ENCODE measurements at regions not wholly inside any gene's neighbourhood (a gene's known extent, or its start where the extent isn't known, plus 50 kb on each side); places are given as distances from the start of the nearest gene placed in this dataset.

DNA sequence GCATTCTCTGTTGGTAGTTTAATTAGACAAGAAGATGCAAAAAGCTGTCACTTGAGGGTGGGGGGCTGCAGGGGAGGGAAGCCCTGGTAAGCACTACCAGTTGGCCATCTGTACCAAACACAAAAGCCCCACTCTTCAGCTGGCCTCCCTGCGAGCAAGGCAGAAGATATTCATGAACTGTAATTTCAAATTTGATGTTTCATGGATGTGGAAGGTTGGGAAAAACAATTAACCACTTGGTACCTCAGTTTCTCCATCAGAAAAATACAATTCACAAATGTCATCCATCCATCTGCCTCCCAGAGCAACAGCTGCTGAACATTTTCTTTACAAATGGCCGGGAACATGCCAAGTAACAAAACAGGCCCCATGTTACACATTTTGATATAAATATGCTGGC, 265.3 kb downstream of the HNRNPD start:
- TF ChIP-seq, protein P1, sequence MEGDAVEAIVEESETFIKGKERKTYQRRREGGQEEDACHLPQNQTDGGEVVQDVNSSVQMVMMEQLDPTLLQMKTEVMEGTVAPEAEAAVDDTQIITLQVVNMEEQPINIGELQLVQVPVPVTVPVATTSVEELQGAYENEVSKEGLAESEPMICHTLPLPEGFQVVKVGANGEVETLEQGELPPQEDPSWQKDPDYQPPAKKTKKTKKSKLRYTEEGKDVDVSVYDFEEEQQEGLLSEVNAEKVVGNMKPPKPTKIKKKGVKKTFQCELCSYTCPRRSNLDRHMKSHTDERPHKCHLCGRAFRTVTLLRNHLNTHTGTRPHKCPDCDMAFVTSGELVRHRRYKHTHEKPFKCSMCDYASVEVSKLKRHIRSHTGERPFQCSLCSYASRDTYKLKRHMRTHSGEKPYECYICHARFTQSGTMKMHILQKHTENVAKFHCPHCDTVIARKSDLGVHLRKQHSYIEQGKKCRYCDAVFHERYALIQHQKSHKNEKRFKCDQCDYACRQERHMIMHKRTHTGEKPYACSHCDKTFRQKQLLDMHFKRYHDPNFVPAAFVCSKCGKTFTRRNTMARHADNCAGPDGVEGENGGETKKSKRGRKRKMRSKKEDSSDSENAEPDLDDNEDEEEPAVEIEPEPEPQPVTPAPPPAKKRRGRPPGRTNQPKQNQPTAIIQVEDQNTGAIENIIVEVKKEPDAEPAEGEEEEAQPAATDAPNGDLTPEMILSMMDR (IDR thresholded peaks at IDR 0.05; ENCODE audit: unreplicated experiment), result no peak
- no peak for DNase-seq (ENCODE audit: unreplicated experiment)
- Mint-ChIP-seq H3K9me3 (ENCODE audit: unreplicated experiment) (no peaks in the 10 kb centered on the region), H3K27me3 (ENCODE audit: insufficient read depth, unreplicated experiment) (no peaks in the 10 kb centered on the region), H3K4me1 (ENCODE audit: insufficient read depth, unreplicated experiment) (no peaks in the 10 kb centered on the region), H3K27ac (ENCODE audit: low read depth, unreplicated experiment) (no peak overlapping the region), H3K36me3 (ENCODE audit: insufficient read depth, unreplicated experiment) (no peaks in the 10 kb centered on the region), H3K4me3 (ENCODE audit: unreplicated experiment) (no peak overlapping the region)
- intact Hi-C loops (cut with micrococcal nuclease), result no loop called here
- no TSS peak for BruUV-seq (replicated peaks)
- CTCF ChIA-PET, result no interaction called here
- POLR2A ChIA-PET, result no interaction called here

DNA sequence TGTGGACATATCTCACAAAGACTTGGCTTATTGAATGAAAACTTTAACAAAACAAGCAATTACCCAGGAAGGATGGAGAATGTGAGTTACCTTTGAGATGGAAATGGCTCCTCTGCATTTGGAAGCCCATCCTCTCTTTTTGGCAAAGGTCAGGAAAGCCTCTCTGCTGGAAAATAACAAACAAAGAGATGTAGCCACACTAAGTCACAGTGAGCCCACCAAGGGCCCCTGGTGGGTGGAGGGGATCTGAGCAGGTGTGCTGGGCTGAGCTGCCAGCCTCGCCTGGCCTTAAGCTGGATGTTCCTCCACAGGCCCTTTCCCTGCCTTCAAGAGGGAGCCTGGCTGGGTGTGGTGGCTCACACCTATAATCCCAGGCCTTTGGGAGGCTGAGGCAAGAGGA, 269.2 kb downstream of the HNRNPD start:
- H3K9me3 Mint-ChIP-seq (ENCODE audit: unreplicated experiment), result no peaks in the 10 kb centered on the region
- H3K27ac Mint-ChIP-seq (ENCODE audit: low read depth, unreplicated experiment), result no peak overlapping the region
- TF ChIP-seq, protein P1 (IDR thresholded peaks at IDR 0.05; ENCODE audit: unreplicated experiment), result no peak
- BruUV-seq (replicated peaks), result no TSS peak
- peaks cover 7% of the 10 kb centered on the region for H3K4me1 Mint-ChIP-seq (ENCODE audit: insufficient read depth, unreplicated experiment)
- ChIA-PET POLR2A (no interaction called here), CTCF (interaction anchor here (0.6 kb wide), 1 partner anchor 60 kb away, joined by 3 read pairs; no protein-coding TSS in a partner anchor)
- no peak for DNase-seq (ENCODE audit: unreplicated experiment)
- no peak overlapping the region for H3K4me3 Mint-ChIP-seq (ENCODE audit: unreplicated experiment)
- no peaks in the 10 kb centered on the region for H3K36me3 Mint-ChIP-seq (ENCODE audit: insufficient read depth, unreplicated experiment)
- intact Hi-C loops (cut with micrococcal nuclease), result no loop called here
- no peaks in the 10 kb centered on the region for H3K27me3 Mint-ChIP-seq (ENCODE audit: insufficient read depth, unreplicated experiment)

DNA sequence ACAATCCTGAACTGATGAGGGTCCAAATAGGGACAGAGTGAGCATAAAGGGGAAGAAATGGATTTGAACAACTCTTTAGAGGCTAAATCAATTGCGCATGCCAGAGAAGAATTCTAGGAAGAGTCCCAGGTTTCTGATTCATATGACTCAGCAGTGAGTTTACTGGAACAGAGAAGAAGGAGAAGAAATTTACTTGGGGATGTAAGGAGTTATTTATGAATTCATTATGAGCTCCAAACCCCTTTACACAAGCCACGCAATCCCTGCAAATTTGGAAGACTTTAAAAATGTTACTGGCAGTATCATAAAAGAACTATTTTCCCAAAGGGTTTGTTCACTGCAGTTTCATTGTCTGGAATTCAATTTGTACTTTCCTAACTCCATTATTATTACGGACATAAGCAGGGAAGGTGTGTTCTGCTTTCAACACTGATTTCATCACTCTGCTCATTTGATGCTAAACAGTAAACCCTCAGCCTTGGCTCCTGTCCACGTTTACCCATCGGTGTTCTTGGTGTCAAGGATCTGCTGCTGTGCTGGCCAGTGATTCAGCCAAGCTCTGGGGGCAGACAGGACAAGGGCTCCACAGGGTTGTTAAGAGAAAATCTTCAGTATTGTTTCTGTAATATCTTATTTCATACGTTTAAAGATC, 273.7 kb downstream of the HNRNPD start:
- no TSS peak for BruUV-seq (replicated peaks)
- TF ChIP-seq, protein P1 (IDR thresholded peaks at IDR 0.05; ENCODE audit: unreplicated experiment), result no peak
- POLR2A ChIA-PET, result interaction anchor here (0.8 kb wide), 1 partner anchor 55 kb away, joined by 3 read pairs; no protein-coding TSS in a partner anchor

DNA sequence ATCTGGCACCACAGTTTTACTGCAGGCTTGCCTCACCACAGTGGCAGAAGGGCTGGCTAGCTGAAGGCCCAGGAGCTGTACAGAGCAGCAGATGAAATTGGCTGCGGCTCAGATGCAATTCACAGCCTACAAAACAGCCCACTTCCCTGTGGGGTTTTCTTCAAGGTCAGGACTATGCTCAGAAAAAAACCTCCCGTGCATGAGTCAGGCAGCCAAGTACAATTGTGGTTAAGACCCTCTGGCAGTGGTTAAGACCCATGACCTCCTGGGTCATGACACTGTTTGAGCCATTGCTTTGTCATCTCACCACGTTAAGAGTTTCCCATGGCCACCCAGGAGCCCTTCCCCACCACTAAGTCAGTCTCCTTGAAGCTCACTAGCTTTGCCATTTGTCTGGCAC, 276.3 kb downstream of the HNRNPD start:
- H3K27ac Mint-ChIP-seq (ENCODE audit: low read depth, unreplicated experiment), result no peak overlapping the region
- CTCF ChIA-PET, result no interaction called here
- no TSS peak for BruUV-seq (replicated peaks)
- H3K4me1 Mint-ChIP-seq (ENCODE audit: insufficient read depth, unreplicated experiment), result peaks cover 10% of the 10 kb centered on the region
- DNase-seq (ENCODE audit: unreplicated experiment), result peak; percentile 14
- POLR2A ChIA-PET, result no interaction called here
- no peaks in the 10 kb centered on the region for H3K36me3 Mint-ChIP-seq (ENCODE audit: insufficient read depth, unreplicated experiment)
- H3K4me3 Mint-ChIP-seq (ENCODE audit: unreplicated experiment), result no peak overlapping the region
- intact Hi-C loops (cut with micrococcal nuclease), result no loop called here
- H3K9me3 Mint-ChIP-seq (ENCODE audit: unreplicated experiment), result no peaks in the 10 kb centered on the region
- TF ChIP-seq, protein P1 (IDR thresholded peaks at IDR 0.05; ENCODE audit: unreplicated experiment), result no peak
- H3K27me3 Mint-ChIP-seq (ENCODE audit: insufficient read depth, unreplicated experiment), result no peaks in the 10 kb centered on the region

More for the DNA sequence above, 273.7 kb downstream of the HNRNPD start:
- peaks cover 10% of the 10 kb centered on the region for H3K4me1 Mint-ChIP-seq (ENCODE audit: insufficient read depth, unreplicated experiment)
- intact Hi-C loops (cut with micrococcal nuclease), result no loop called here
- H3K27me3 Mint-ChIP-seq (ENCODE audit: insufficient read depth, unreplicated experiment), result no peaks in the 10 kb centered on the region
- H3K9me3 Mint-ChIP-seq (ENCODE audit: unreplicated experiment), result no peaks in the 10 kb centered on the region
- H3K4me3 Mint-ChIP-seq (ENCODE audit: unreplicated experiment), result peak overlapping the region; percentile 1
- peak; percentile 83 for DNase-seq (ENCODE audit: unreplicated experiment)
- no peaks in the 10 kb centered on the region for H3K36me3 Mint-ChIP-seq (ENCODE audit: insufficient read depth, unreplicated experiment)
- CTCF ChIA-PET, result no interaction called here
- H3K27ac Mint-ChIP-seq (ENCODE audit: low read depth, unreplicated experiment), result no peak overlapping the region
